Left lobe of liver (tissue), 2 donors: ENCODE measurements at regions not wholly inside any gene's neighbourhood (a gene's known extent, or its start where the extent isn't known, plus 50 kb on each side); places are given as distances from the start of the nearest gene placed in this dataset.

Experiments used
- ATAC-seq: fragments of 200-7000 bp; cut with Tn5 transposase; one replicate; pipeline ENCODE4 v1.9.1; 2020; ENCODE audit warnings: mild to moderate bottlenecking, moderate library complexity
- DNase-seq: peaks from one replicate; pipeline ENCODE4 v3.0.0-alpha.2; 2020; ENCODE audit warnings: low spot score
- donor health status: DM: no; HTN: no; CAD: no; lungs with moderate emphysema.
- donor health status: DM: no; HTN: yes; CAD: no.

GRCh38 chr18:8962855-8963635, 139.5 kb upstream of the NDUFV2 start:
- no peak for ATAC-seq
- no peak for DNase-seq

- DNase-seq (no peak), ATAC-seq (no peak)
These were observed 138.6 kb upstream of the NDUFV2 start for GRCh38 chr18:8963876-8964275.

- no peak for DNase-seq
- no peak for ATAC-seq
These were observed 137.1 kb upstream of the NDUFV2 start for GRCh38 chr18:8965398-8965797.

- DNase-seq (no peak), ATAC-seq (no peak)
These were observed 135.7 kb upstream of the NDUFV2 start for GRCh38 chr18:8966821-8967220.

GRCh38 chr18:8967573-8967972, 134.9 kb upstream of the NDUFV2 start:
- no peak for DNase-seq
- ATAC-seq: no peak

- DNase-seq: no peak
- ATAC-seq: no peak
These were observed 132.7 kb upstream of the NDUFV2 start for GRCh38 chr18:8969639-8970390.

- ATAC-seq (no peak), DNase-seq (no peak)
These were observed 131.7 kb upstream of the NDUFV2 start for GRCh38 chr18:8970843-8971242.

- DNase-seq (no peak), ATAC-seq (no peak)
These were observed 130.4 kb upstream of the NDUFV2 start for GRCh38 chr18:8972116-8972515.

GRCh38 chr18:8974279-8974678, 128.2 kb upstream of the NDUFV2 start:
- DNase-seq: no peak
- ATAC-seq: no peak

GRCh38 chr18:8974696-8975095, 127.8 kb upstream of the NDUFV2 start:
- no peak for DNase-seq
- no peak for ATAC-seq

- DNase-seq (no peak), ATAC-seq (no peak)
These were observed 126.9 kb upstream of the NDUFV2 start for GRCh38 chr18:8975624-8976023.

GRCh38 chr18:8976606-8977005, 125.9 kb upstream of the NDUFV2 start:
- DNase-seq: no peak

GRCh38 chr18:8977166-8977565, 125.3 kb upstream of the NDUFV2 start:
- DNase-seq (no peak), ATAC-seq (no peak)

More at GRCh38 chr18:8976606-8977005, 125.9 kb upstream of the NDUFV2 start:
- no peak for ATAC-seq

- DNase-seq: no peak
- ATAC-seq: no peak
These were observed 124.8 kb upstream of the NDUFV2 start for GRCh38 chr18:8977701-8978100.

GRCh38 chr18:8978394-8978793, 124.1 kb upstream of the NDUFV2 start:
- ATAC-seq: no peak
- no peak for DNase-seq

- ATAC-seq (no peak), DNase-seq (no peak)
These were observed 123.1 kb upstream of the NDUFV2 start for GRCh38 chr18:8979258-8979988.

- ATAC-seq (no peak), DNase-seq (no peak)
These were observed 122.0 kb upstream of the NDUFV2 start for GRCh38 chr18:8980496-8980895.

GRCh38 chr18:8980918-8981317, 121.6 kb upstream of the NDUFV2 start:
- ATAC-seq (no peak), DNase-seq (no peak)

- DNase-seq: no peak
- ATAC-seq: peak; percentile 95
These were observed 119.9 kb upstream of the NDUFV2 start for GRCh38 chr18:8982416-8983183.

- ATAC-seq (no peak), DNase-seq (no peak)
These were observed 119.3 kb upstream of the NDUFV2 start for GRCh38 chr18:8983195-8983594.

- ATAC-seq (no peak), DNase-seq (no peak)
These were observed 118.3 kb upstream of the NDUFV2 start for GRCh38 chr18:8984131-8984721.
